SK-N-SH (cell line): ENCODE measurements at regions not wholly inside any gene's neighbourhood (a gene's known extent, or its start where the extent isn't known, plus 50 kb on each side); places are given as distances from the start of the nearest gene placed in this dataset.

Experiments used
- CTCF ChIA-PET: fragments of 300-600, 350-600 bp; formaldehyde crosslinking; extraction: SDS; loops from one replicate; lab custom pipeline; 2021; lab: Yijun Ruan, JAX
- POLR2A ChIA-PET: fragments of 350-600 bp; sonication (Branson Sonifier 250); formaldehyde crosslinking; extraction: SDS; loops from one replicate; lab custom pipeline; 2020; ENCODE audit warnings: antibody characterized with exemption, inconsistent platforms; lab: Yijun Ruan, JAX
- DNase-seq: peaks from one replicate; pipeline ENCODE4 v3.0.0; 2012
- H2AFZ ChIP-seq: fragments of 200-600 bp; sonication (generic); 2 replicates; pipeline ENCODE4 v1.8.1; 2016; ENCODE audit warnings: antibody characterized with exemption, mild to moderate bottlenecking, low read depth
- H3F3A ChIP-seq: fragments of 200-600 bp; sonication (generic); replicated peaks from 2 replicates; pipeline ENCODE3; 2016; ENCODE audit warnings: antibody characterized with exemption, mild to moderate bottlenecking; ENCODE audit not compliant: insufficient read depth
- H3K27ac ChIP-seq, 2 experiments: fragments of 200-500 bp in 1 of 2; fragments of 200-600 bp in 1 of 2; sonication (Bioruptor generic) in 1 of 2; sonication (generic), shearing (Covaris generic) in 1 of 2; 2 replicates each; pipeline versions ENCODE4 v1.5.1 to v1.6.1; 2014 to 2016; ENCODE audit warnings: low read depth in 2 of 2, inconsistent platforms in 1 of 2, low read length in 1 of 2, mild to moderate bottlenecking in 1 of 2, mixed read lengths in 1 of 2
- H3K27me3 ChIP-seq: fragments of 200-600 bp; sonication (generic), shearing (Covaris generic); 2 replicates; pipeline ENCODE4 v1.6.1; 2016; ENCODE audit warnings: mixed run types; ENCODE audit not compliant: insufficient read depth
- H3K36me3 ChIP-seq, 2 experiments: fragments of 200-500 bp in 1 of 2; fragments of 200-600 bp in 1 of 2; sonication (Bioruptor generic) in 1 of 2; sonication (generic) in 1 of 2; replicated peaks in 1 of 2; 2 replicates each; pipeline versions ENCODE3 to v1.5.1; 2014 to 2016; ENCODE audit warnings: low read length in 1 of 2, mild to moderate bottlenecking in 1 of 2; ENCODE audit not compliant: insufficient read depth in 2 of 2, control insufficient read depth in 1 of 2
- H3K4me1 ChIP-seq, 2 experiments: fragments of 200-500 bp in 1 of 2; fragments of 200-600 bp in 1 of 2; sonication (Bioruptor generic) in 1 of 2; sonication (generic), shearing (Covaris generic) in 1 of 2; 2 replicates each; pipeline versions ENCODE4 v1.5.1 to v1.6.1; 2014 to 2016; ENCODE audit warnings: low read depth in 1 of 2, low read length in 1 of 2, mixed run types in 1 of 2; ENCODE audit not compliant: insufficient read depth in 2 of 2, control insufficient read depth in 1 of 2
- H3K4me2 ChIP-seq: fragments of 200-600 bp; sonication (generic), shearing (Covaris generic); 2 replicates; pipeline ENCODE4 v1.6.1; 2017; ENCODE audit warnings: mixed run types
- H3K4me3 ChIP-seq, 2 experiments: fragments of 200-500 bp in 1 of 2; fragments of 200-600 bp in 1 of 2; sonication (Bioruptor generic) in 1 of 2; sonication (generic), shearing (Covaris generic) in 1 of 2; 2 replicates each; pipeline versions ENCODE4 v1.5.1 to v1.8.1; 2014 to 2016; ENCODE audit warnings: low read depth in 2 of 2, inconsistent platforms in 1 of 2, low read length in 1 of 2, mild to moderate bottlenecking in 1 of 2, mixed read lengths in 1 of 2, moderate library complexity in 1 of 2
- H3K79me2 ChIP-seq: fragments of 200-600 bp; sonication (generic); 2 replicates; pipeline ENCODE4 v1.8.1; 2017; ENCODE audit warnings: mild to moderate bottlenecking; ENCODE audit not compliant: insufficient read depth
- H3K9ac ChIP-seq: fragments of 200-600 bp; sonication (generic); 2 replicates; pipeline ENCODE4 v1.6.1; 2017; ENCODE audit warnings: mixed run types
- H3K9me2 ChIP-seq: fragments of 200-600 bp; sonication (generic); 2 replicates; pipeline ENCODE4 v1.6.1; 2017; ENCODE audit warnings: mixed run types
- H3K9me3 ChIP-seq: fragments of 200-600 bp; sonication (generic); 2 replicates; pipeline ENCODE4 v1.6.1; 2017; ENCODE audit warnings: mixed run types, mild to moderate bottlenecking, moderate library complexity
- H4K20me1 ChIP-seq: fragments of 200-600 bp; sonication (generic); 2 replicates; pipeline ENCODE4 v1.6.1; 2017; ENCODE audit warnings: mild to moderate bottlenecking, mixed run types; ENCODE audit not compliant: insufficient read depth
- ELF1 ChIP-seq: IDR thresholded peaks from 2 replicates; pipeline ENCODE4 v1.4.0; 2012
- EZH2phosphoT487 ChIP-seq: fragments of 200-600 bp; sonication (generic); IDR thresholded peaks from 2 replicates; pipeline ENCODE4 v1.6.1; 2017; ENCODE audit warnings: low read depth, mixed run types, mild to moderate bottlenecking, antibody characterized with exemption, moderate library complexity, borderline replicate concordance
- GABPA ChIP-seq: IDR thresholded peaks from 2 replicates; pipeline ENCODE4 v1.4.0; 2012; ENCODE audit warnings: low read depth, mild to moderate bottlenecking
- GATA2 ChIP-seq: sonication (generic); formaldehyde crosslinking; IDR thresholded peaks from 2 replicates; pipeline ENCODE4 v1.5.0; 2020; ENCODE audit warnings: mild to moderate bottlenecking, missing genetic modification reagents
- MAX ChIP-seq: IDR thresholded peaks from 2 replicates; pipeline ENCODE4 v1.4.0; 2012; ENCODE audit warnings: low read depth
- MEF2A ChIP-seq: IDR thresholded peaks from 2 replicates; pipeline ENCODE4 v1.4.0; 2012; ENCODE audit warnings: low read depth, borderline replicate concordance
- NFIC ChIP-seq: IDR thresholded peaks from 2 replicates; pipeline ENCODE4 v1.4.0; 2012; ENCODE audit warnings: borderline replicate concordance
- NRF1 ChIP-seq: IDR thresholded peaks from 2 replicates; pipeline ENCODE4 v1.6.1; 2012; ENCODE audit warnings: low read depth, mild to moderate bottlenecking, low read length
- RCOR1 ChIP-seq: fragments of 150-350 bp; IDR thresholded peaks from 2 replicates; pipeline ENCODE4 v1.6.1; 2017; ENCODE audit warnings: antibody characterized with exemption, low read length
- REST ChIP-seq: IDR thresholded peaks from 2 replicates; pipeline ENCODE4 v1.6.1; 2012; ENCODE audit warnings: mild to moderate bottlenecking, low read depth, low read length, moderate library complexity
- RXRA ChIP-seq: IDR thresholded peaks from 2 replicates; pipeline ENCODE4 v1.4.0; 2012; ENCODE audit warnings: low read depth, mild to moderate bottlenecking, borderline replicate concordance
- SMC3 ChIP-seq: IDR thresholded peaks from 2 replicates; pipeline ENCODE4 v1.6.1; 2012; ENCODE audit warnings: low read depth, low read length, improper control_type of control experiment
- TCF12 ChIP-seq: IDR thresholded peaks from 2 replicates; pipeline ENCODE4 v1.4.0; 2012
- USF1 ChIP-seq: IDR thresholded peaks from 2 replicates; pipeline ENCODE4 v1.4.0; 2012; ENCODE audit warnings: low read depth, borderline replicate concordance
- WGBS: methylation state at CpG from one replicate; pipeline ENCODE4 v1.1.6; 2017; ENCODE audit warnings: low lambda C conversion rate; 5-methylcytosine and 5-hydroxymethylcytosine counted together
- TF ChIP-seq, protein P1 (sequence below): IDR thresholded peaks from 2 replicates; pipeline ENCODE4 v1.4.0; 2012; ENCODE audit warnings: low read depth, borderline replicate concordance
- TF ChIP-seq, protein P2 (sequence below): fragments of 150-350 bp; IDR thresholded peaks from 2 replicates; pipeline ENCODE4 v1.6.1; 2017; ENCODE audit warnings: antibody characterized with exemption, low read length, low read depth, borderline replicate concordance

DNA sequence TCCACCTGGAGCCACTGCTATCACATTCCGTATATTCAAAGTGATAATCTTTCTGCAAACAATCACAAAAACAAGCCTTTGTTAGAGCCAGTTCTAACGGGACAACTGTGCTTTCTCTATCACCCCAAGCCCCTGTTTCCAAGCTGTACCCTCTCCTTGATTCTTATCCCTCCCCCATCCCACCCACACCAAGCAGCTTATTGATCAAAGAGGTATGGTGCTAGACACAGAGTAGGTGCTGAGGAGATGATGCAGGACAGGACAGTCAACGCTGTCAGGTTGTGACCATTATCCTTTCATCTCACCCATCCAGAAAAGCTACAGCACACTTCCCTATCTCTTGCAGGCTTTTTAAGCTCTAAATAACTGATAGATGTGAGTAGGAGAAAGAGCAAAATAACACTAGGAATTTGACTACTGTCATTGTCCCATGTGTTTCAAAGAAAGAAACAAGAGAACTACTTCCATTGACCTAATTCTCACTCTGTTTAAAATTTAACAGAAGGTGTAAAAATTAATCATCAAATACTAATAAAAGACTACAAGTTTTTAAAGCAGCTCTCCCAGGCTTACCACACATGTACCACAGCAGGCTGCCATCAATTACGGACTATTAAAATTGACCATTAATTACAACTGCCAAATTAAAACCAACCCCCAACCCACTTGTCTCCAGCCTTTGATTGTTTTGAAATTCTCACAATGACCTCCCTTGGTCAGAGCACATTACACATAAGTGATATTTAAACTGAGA lies 94.3 kb downstream of the ELAPOR2 start:
- POLR2A ChIA-PET = interaction anchor here (1.3 kb wide), 1 partner anchor 15 kb away, joined by 4 read pairs; no protein-coding TSS in a partner anchor
- Histone ChIP-seq H3K79me2 (peaks cover 5% of the 10 kb centered on the region), H3K27ac (no peak overlapping the region)
- CTCF ChIA-PET = interaction anchor here (0.8 to 2.8 kb wide), 7 partner anchors 9 to 183 kb away, joined by 3 to 9 read pairs (median 4); partner anchors contain the start of gene ELAPOR2
- WGBS = 82% methylated on average over 4 of the region's 4 CpGs
- no peak for DNase-seq
- TF ChIP-seq EZH2phosphoT487 (no peak), GATA2 (no peak; the same call in 1 of the 2 replicates), SMC3 (no peak), ELF1 (no peak), MAX (no peak), RXRA (no peak), MEF2A (no peak), GABPA (no peak), REST (no peak), RCOR1 (no peak), NFIC (no peak), USF1 (no peak), NRF1 (no peak), TCF12 (no peak)
- TF ChIP-seq, protein P1, sequence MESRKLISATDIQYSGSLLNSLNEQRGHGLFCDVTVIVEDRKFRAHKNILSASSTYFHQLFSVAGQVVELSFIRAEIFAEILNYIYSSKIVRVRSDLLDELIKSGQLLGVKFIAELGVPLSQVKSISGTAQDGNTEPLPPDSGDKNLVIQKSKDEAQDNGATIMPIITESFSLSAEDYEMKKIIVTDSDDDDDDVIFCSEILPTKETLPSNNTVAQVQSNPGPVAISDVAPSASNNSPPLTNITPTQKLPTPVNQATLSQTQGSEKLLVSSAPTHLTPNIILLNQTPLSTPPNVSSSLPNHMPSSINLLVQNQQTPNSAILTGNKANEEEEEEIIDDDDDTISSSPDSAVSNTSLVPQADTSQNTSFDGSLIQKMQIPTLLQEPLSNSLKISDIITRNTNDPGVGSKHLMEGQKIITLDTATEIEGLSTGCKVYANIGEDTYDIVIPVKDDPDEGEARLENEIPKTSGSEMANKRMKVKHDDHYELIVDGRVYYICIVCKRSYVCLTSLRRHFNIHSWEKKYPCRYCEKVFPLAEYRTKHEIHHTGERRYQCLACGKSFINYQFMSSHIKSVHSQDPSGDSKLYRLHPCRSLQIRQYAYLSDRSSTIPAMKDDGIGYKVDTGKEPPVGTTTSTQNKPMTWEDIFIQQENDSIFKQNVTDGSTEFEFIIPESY = no peak
- TF ChIP-seq, protein P2, sequence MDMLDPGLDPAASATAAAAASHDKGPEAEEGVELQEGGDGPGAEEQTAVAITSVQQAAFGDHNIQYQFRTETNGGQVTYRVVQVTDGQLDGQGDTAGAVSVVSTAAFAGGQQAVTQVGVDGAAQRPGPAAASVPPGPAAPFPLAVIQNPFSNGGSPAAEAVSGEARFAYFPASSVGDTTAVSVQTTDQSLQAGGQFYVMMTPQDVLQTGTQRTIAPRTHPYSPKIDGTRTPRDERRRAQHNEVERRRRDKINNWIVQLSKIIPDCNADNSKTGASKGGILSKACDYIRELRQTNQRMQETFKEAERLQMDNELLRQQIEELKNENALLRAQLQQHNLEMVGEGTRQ = no peak
- TF ChIP-seq, all 33 proteins: peak for 0
- H3K4me2 ChIP-seq = no peak overlapping the region
- H3K36me3 ChIP-seq = peaks cover 0 to 3% of the 10 kb centered on the region in 2 experiments
- no peaks in the 10 kb centered on the region for H3K9me2 ChIP-seq
- H4K20me1 ChIP-seq = peaks cover 3% of the 10 kb centered on the region; the same call in 1 of the 2 replicates
- H3K9me3 ChIP-seq = no peaks in the 10 kb centered on the region
- no peak overlapping the region for H2AFZ ChIP-seq
- no peaks in the 10 kb centered on the region for H3K27me3 ChIP-seq
- no peak overlapping the region for H3K4me3 ChIP-seq
- H3F3A ChIP-seq = peaks cover 9% of the 10 kb centered on the region
- H3K4me1 ChIP-seq = peaks cover 25 to 32% of the 10 kb centered on the region in 2 experiments; a peak in 3 of 4 replicates
- H3K9ac ChIP-seq = no peak overlapping the region
